22Rv1 (cell line): ENCODE measurements at regions not wholly inside any gene's neighbourhood (a gene's known extent, or its start where the extent isn't known, plus 50 kb on each side); places are given as distances from the start of the nearest gene placed in this dataset.

Source experiments
- CTCF ChIP-seq: fragments of 450-650 bp; IDR thresholded peaks from 2 replicates; pipeline ENCODE4 v1.5.1; 2017; ENCODE audit warnings: mild to moderate bottlenecking
- ZFX ChIP-seq: fragments of 450-650 bp; IDR thresholded peaks from 2 replicates; pipeline ENCODE4 v1.6.1; 2017; ENCODE audit warnings: antibody characterized with exemption, borderline replicate concordance

DNA sequence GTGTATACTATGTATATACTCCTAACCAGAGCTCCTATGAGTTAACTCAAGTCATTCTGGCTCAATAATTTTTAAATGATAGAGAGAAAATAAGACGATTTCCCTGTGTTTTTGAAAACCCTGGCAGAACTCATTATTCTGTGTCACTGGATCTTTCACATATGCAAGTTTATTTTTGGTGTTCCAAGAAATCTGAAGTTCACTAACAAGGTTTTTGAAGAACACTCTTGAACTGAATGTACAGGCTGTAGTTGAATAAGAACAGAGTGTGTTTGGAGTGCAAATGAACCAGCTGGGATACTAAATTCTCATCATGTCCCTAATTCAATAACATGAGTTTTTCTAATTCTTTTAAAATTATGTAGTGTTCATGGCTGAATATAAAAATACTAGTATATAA is 466.9 kb upstream of the SUCLG2 start:
- TF ChIP-seq CTCF (no peak), ZFX (no peak)
